ENCODE measurements at regions not wholly inside any gene's neighbourhood (a gene's known extent, or its start where the extent isn't known, plus 50 kb on each side); places are given as distances from the start of the nearest gene placed in this dataset.

DNA sequence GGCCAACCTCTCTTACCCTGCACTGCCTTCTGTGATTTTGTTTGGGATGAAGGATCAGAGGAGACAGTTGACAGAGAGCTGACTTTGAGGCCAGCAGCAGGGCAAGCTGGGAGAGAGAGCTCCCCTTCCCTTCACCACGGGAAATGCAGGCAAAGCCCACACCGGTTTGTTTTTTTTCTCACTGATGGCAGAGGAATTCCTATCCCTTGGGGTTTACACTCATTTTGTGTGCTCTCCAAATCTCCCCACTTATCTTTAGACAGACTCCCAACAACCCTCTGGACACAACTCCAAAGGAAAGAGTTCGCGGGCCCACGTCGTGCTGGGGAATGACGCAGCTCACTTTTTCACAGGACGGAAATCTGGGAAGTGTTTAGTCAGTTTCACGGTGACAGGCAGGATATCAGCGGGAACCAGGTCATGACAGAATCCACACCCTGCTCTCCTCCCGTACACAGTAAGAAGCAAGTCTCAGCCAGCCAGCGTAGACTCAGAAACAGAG, 68.3 kb upstream of the FAM171A1 start:
- intact Hi-C loops (cut with DNase I): loop anchor here (10.0 kb wide), 1 partner anchor 385 kb away; no protein-coding TSS in a partner anchor
- H3K4me3 ChIP-seq: peak overlapping the region; percentile 32 to 38
- no peak for DNase-seq (ENCODE audit: extremely low spot score in 2 of 2)
- no peaks in the 10 kb centered on the region for H3K9me3 ChIP-seq
- H3K36me3 ChIP-seq: no peaks in the 10 kb centered on the region
- TF ChIP-seq, protein P1, sequence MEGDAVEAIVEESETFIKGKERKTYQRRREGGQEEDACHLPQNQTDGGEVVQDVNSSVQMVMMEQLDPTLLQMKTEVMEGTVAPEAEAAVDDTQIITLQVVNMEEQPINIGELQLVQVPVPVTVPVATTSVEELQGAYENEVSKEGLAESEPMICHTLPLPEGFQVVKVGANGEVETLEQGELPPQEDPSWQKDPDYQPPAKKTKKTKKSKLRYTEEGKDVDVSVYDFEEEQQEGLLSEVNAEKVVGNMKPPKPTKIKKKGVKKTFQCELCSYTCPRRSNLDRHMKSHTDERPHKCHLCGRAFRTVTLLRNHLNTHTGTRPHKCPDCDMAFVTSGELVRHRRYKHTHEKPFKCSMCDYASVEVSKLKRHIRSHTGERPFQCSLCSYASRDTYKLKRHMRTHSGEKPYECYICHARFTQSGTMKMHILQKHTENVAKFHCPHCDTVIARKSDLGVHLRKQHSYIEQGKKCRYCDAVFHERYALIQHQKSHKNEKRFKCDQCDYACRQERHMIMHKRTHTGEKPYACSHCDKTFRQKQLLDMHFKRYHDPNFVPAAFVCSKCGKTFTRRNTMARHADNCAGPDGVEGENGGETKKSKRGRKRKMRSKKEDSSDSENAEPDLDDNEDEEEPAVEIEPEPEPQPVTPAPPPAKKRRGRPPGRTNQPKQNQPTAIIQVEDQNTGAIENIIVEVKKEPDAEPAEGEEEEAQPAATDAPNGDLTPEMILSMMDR (IDR thresholded peaks at IDR 0.05): peak in 1 of 3 experiments; percentile 18
- TF ChIP-seq POLR2AphosphoS5 (IDR thresholded peaks at IDR 0.05; ENCODE audit: insufficient read depth in 1 of 2, low read depth in 1 of 2): no peak
- peak overlapping the region; percentile 61 for H3K27ac ChIP-seq
- no peaks in the 10 kb centered on the region for H3K27me3 ChIP-seq
- H3K4me1 ChIP-seq: peaks cover 16% of the 10 kb centered on the region

DNA sequence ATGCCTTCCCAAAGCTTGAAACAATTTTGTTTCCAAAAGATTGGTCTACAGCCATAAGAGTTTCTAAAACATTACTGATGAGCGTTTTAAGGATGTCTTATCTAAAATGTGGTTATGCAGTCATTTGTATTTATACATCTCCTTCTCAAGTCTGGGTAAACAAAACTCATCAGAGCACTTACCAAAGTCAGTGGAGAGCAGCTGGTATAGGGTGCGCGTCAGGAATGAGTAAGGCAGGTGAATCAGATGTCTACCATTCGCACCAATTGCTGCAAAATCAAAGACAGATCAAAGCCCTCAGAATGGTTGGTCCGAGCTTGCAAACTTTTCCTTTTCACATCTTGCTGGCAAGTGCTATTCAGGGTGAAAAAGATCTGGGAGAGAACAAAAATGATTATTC, 65.6 kb upstream of the FAM171A1 start:
- H3K9me3 ChIP-seq: no peaks in the 10 kb centered on the region
- H3K4me3 ChIP-seq: no peak overlapping the region
- no peak for DNase-seq (ENCODE audit: extremely low spot score in 2 of 2)
- H3K27ac ChIP-seq: no peak overlapping the region
- intact Hi-C loops (cut with DNase I): loop anchor here (10.0 kb wide), 1 partner anchor 388 kb away; no protein-coding TSS in a partner anchor
- TF ChIP-seq POLR2AphosphoS5 (IDR thresholded peaks at IDR 0.05; ENCODE audit: insufficient read depth in 1 of 2, low read depth in 1 of 2) (no peak), POLR2A (IDR thresholded peaks at IDR 0.05) (no peak)
- TF ChIP-seq, protein P1 (IDR thresholded peaks at IDR 0.05): no peak
- H3K36me3 ChIP-seq: no peaks in the 10 kb centered on the region
- no peaks in the 10 kb centered on the region for H3K27me3 ChIP-seq
- H3K4me1 ChIP-seq: peaks cover 16% of the 10 kb centered on the region

DNA sequence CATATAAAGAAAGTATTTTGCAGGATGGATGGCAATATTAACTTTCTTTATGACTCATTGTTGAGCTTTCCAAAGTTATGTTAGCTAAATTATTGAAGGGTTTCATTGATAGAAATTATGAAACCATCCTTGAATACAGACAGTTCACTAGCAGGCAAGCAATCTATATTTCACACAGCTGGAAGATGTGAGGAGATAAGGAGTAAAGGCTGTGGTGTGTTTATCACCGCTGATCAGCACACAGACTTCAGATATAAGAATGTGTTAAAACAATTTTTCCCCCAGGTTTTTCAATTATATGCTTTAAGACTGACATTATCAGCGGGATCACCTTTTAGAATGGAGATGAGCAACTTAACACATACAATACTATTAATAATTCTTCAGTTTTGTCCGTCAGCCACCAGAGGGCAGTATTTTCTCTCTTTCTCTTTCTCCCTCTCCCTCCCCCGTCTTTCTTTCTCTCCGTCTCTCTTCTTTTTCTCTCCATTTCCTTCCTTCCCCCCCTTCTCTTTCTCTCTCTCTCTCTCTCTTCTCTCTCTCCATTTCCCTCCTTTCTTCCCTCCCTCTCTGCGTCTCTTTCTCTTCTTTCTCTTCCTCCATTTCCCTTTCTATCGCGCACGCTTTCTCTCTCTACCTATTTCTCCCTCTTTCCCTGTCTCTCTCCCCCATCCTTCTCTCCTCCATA, 62.9 kb upstream of the FAM171A1 start:
- no peaks in the 10 kb centered on the region for H3K27me3 ChIP-seq
- peaks cover 3% of the 10 kb centered on the region for H3K4me1 ChIP-seq
- peak overlapping the region; percentile 11 to 29 for H3K4me3 ChIP-seq
- H3K9me3 ChIP-seq: no peaks in the 10 kb centered on the region
- no peaks in the 10 kb centered on the region for H3K36me3 ChIP-seq
- no peak for DNase-seq (ENCODE audit: extremely low spot score in 2 of 2)
- TF ChIP-seq POLR2A (IDR thresholded peaks at IDR 0.05) (no peak), POLR2AphosphoS5 (IDR thresholded peaks at IDR 0.05; ENCODE audit: insufficient read depth in 1 of 2, low read depth in 1 of 2) (no peak)
- TF ChIP-seq, protein P1 (IDR thresholded peaks at IDR 0.05): peak; percentile 50 to 77 (median 72)
- H3K27ac ChIP-seq: no peak overlapping the region
- intact Hi-C loops (cut with DNase I): loop anchor here (5.0 to 10.0 kb wide), 2 partner anchors 283 to 391 kb away; partner anchors contain the start of gene ITGA8

DNA sequence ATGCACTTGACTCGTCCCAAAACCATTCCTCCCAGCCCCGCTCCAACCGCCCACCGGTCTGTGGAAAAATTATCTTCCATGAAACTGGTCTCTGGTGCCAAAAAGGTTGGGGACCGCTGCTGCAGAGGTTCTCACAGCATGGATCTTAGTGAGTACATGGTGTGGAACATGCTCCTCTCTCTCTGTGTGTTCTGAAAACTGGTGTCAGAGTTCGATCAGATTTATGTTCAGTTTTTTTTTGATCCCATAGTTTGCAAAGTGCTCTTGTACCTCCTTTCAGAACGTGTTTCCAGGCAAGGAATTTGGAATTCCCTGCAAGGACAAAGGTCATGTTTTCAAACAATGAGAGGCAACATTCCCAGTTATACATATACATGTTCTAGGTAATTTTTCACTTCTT, 61.2 kb upstream of the FAM171A1 start:
- Histone ChIP-seq H3K27ac (no peak overlapping the region), H3K36me3 (no peaks in the 10 kb centered on the region), H3K4me1 (no peaks in the 10 kb centered on the region), H3K9me3 (no peaks in the 10 kb centered on the region), H3K4me3 (no peak overlapping the region), H3K27me3 (no peaks in the 10 kb centered on the region)
- DNase-seq (ENCODE audit: extremely low spot score in 2 of 2): no peak
- intact Hi-C loops (cut with DNase I): loop anchor here (5.0 to 10.0 kb wide), 2 partner anchors 285 to 393 kb away; partner anchors contain the start of gene ITGA8
- TF ChIP-seq POLR2AphosphoS5 (IDR thresholded peaks at IDR 0.05; ENCODE audit: insufficient read depth in 1 of 2, low read depth in 1 of 2): no peak
- no peak for TF ChIP-seq POLR2A (IDR thresholded peaks at IDR 0.05)

DNA sequence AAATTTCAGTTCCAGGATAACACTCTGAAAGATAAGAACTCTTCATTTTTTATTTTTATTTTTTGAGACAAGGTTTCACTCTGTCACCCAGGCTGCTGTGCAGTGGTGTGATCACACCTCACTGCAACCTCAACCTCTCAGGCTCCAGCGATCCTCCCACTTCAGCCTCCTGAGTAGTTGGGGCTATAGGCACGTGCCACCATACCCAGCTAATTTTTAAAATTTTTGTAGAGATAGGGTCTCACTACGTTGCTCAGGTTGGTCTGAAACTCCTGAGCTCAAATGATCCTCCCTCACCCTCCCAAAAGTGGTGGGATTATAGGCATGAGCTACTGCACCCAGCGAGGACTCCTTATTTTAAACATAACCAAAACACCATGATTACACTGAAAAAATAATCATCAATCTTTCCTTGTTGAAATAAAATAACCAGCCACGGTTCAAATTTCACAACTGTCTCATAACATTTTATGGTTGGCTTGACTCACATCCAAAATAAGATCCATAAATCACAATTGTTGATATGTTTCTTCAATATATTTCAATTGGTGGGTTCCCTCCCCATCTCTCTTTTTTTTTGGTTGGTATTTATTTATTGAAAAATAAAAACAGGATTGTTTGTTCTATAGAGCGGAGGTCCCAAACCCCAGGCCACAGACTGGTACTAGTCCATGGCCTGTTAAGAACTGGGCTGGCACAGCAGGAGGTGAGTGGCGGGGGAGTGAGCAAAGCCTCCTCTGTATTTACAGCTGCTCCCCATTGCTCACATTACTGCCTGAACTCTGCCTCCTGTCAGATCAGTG, 60.1 kb upstream of the FAM171A1 start:
- H3K27ac ChIP-seq: no peak overlapping the region
- H3K9me3 ChIP-seq: no peaks in the 10 kb centered on the region
- DNase-seq (ENCODE audit: extremely low spot score in 2 of 2): no peak
- no peak for TF ChIP-seq POLR2AphosphoS5 (IDR thresholded peaks at IDR 0.05; ENCODE audit: insufficient read depth in 1 of 2, low read depth in 1 of 2)
- no peak for TF ChIP-seq POLR2A (IDR thresholded peaks at IDR 0.05)
- TF ChIP-seq, protein P1 (IDR thresholded peaks at IDR 0.05): no peak
- intact Hi-C loops (cut with DNase I): loop anchor here (5.0 to 10.0 kb wide), 2 partner anchors 286 to 394 kb away; partner anchors contain the start of gene ITGA8
- no peaks in the 10 kb centered on the region for H3K4me1 ChIP-seq
- no peaks in the 10 kb centered on the region for H3K36me3 ChIP-seq
- H3K27me3 ChIP-seq: no peaks in the 10 kb centered on the region
- no peak overlapping the region for H3K4me3 ChIP-seq
